Sigmoid colon (tissue), 4 donors: ENCODE measurements at regions not wholly inside any gene's neighbourhood (a gene's known extent, or its start where the extent isn't known, plus 50 kb on each side); places are given as distances from the start of the nearest gene placed in this dataset.

Experiments used
- POLR2A ChIP-seq, 2 donors: fragments of 450-650 bp; IDR thresholded peaks; one replicate each; pipeline ENCODE4 v1.6.1; 2016; ENCODE audit warnings: antibody characterized with exemption in 2 of 2, mild to moderate bottlenecking in 2 of 2, moderate library complexity in 2 of 2
- POLR2AphosphoS5 ChIP-seq, 4 donors: sonication (generic); formaldehyde crosslinking; IDR thresholded peaks; one replicate each; pipeline ENCODE4 v1.6.1; 2017; ENCODE audit warnings: antibody characterized with exemption in 4 of 4

GRCh38 chr6:138647006-138647405 is 126.6 kb upstream of the CCDC28A start:
- TF ChIP-seq POLR2A (IDR thresholded peaks at IDR 0.05) (no peak), POLR2AphosphoS5 (IDR thresholded peaks at IDR 0.05) (no peak)
